ENCODE measurements at regions not wholly inside any gene's neighbourhood (a gene's known extent, or its start where the extent isn't known, plus 50 kb on each side); places are given as distances from the start of the nearest gene placed in this dataset.

GRCh38 chr3:168314166-168314565 is 218.4 kb upstream of the GOLIM4 start:
- no peak for DNase-seq (ENCODE audit: low read depth in 2 of 2)

DNA sequence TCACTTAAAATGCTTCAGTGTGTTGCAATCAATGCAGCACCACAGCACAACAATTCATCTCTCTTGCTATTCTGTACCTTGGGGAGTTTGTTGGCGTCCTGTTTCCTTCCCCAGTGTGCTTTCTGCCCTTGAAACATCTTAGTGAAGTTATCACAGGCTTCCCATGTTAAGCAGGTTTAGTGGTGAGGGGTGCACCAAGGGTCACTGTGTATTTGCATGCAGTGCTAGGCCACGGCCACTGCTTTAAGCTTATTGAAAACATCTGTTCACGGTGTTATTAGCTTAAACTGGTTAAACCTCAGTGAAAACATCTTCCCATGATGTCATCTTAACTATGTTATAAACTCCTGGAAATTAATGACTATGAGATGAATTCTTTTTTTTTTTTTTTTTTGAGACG is 217.3 kb upstream of the GOLIM4 start:
- DNase-seq (ENCODE audit: low read depth in 2 of 2): no peak

GRCh38 chr3:168307893-168308292 is 212.2 kb upstream of the GOLIM4 start:
- DNase-seq (ENCODE audit: low read depth in 2 of 2): no peak

DNA sequence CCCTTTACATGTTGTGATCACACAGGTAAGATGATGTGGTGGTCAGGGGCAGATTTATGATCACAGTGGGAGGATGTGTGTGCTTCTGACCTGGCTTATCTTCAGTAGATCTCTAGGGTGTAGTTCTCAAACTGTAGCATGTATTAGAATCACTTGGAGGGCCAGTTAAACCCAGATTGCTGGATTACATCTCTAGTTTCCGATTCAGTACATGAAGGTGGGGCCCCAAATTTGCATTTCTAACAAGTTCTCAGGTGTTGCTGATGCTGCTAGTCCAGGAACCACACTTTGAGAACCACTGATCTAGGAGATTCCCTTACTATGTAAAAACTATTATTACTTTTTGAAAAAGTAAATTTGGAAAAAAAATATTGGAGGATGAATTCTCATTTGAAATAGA is 199.3 kb upstream of the GOLIM4 start:
- DNase-seq (ENCODE audit: low read depth in 2 of 2): no peak

GRCh38 chr3:168292296-168292695 is 196.6 kb upstream of the GOLIM4 start:
- no peak for DNase-seq (ENCODE audit: low read depth in 2 of 2)

GRCh38 chr3:168289471-168290008 is 193.8 kb upstream of the GOLIM4 start:
- no peak for DNase-seq (ENCODE audit: low read depth in 2 of 2)

- no peak for DNase-seq (ENCODE audit: low read depth in 2 of 2)
These were observed 193.0 kb upstream of the GOLIM4 start for GRCh38 chr3:168288511-168289401.

DNA sequence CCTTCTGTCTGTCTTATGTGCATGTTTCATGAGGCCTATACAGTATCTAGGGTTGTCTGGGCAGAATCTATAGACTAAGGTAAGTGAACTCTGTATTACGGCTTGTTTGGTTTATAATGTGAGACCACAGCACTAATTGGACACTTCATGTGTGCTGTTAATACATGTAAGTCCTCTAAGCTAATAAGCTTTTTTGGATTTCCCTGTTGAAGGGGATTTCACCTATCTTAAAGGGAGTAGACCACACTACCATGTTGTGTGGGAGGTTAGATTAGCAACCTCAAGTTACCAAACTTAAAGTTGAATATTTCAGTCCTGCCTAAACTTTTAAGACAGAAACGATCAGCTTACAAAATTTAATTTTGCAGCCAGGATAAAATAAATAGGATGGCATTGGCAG is 189.8 kb upstream of the GOLIM4 start:
- DNase-seq (ENCODE audit: low read depth in 2 of 2): no peak

DNA sequence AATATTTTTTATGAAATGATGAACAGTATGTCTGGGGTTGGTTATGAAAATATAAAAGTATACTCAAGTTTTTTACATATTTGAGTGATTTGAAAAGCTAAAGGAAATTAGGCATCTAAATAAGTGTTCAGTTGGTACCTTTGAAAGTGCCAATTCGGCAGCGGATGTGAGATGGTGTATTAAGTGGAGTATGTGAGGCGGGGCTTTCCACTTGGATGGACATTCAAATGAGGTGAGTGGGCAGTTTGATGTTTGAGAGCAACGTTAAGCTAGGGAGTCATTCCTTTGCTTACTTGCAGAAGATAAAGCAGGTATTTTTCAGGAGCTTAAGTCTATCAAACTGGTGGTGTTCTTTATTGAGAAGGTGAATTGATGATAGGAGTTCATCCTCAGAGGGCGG is 189.0 kb upstream of the GOLIM4 start:
- DNase-seq (ENCODE audit: low read depth in 2 of 2): no peak

DNA sequence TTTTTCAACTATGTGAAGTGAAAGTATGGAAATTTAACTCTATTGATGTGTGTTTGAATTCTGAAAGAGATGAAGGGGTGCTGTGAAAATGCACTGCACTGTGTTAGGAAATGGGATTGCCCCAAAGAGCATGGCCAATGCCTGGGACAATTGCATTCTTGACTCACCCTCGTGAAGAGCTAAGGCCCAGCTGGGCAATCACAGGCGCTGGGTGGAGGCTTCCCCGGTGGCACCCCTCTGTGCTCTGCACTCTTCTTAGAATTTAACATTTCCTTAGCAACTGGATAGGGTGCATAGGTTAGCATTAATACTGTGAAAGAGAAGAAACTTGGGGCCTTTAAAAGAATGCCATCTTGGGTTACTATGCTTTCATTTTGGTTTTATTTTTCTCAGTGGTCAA is 179.9 kb upstream of the GOLIM4 start:
- no peak for DNase-seq (ENCODE audit: low read depth in 2 of 2)

GRCh38 chr3:168273917-168274316 is 178.2 kb upstream of the GOLIM4 start:
- DNase-seq (ENCODE audit: low read depth in 2 of 2): no peak

- no peak for DNase-seq (ENCODE audit: low read depth in 2 of 2)
These were observed 177.3 kb upstream of the GOLIM4 start for GRCh38 chr3:168273036-168273435.

DNA sequence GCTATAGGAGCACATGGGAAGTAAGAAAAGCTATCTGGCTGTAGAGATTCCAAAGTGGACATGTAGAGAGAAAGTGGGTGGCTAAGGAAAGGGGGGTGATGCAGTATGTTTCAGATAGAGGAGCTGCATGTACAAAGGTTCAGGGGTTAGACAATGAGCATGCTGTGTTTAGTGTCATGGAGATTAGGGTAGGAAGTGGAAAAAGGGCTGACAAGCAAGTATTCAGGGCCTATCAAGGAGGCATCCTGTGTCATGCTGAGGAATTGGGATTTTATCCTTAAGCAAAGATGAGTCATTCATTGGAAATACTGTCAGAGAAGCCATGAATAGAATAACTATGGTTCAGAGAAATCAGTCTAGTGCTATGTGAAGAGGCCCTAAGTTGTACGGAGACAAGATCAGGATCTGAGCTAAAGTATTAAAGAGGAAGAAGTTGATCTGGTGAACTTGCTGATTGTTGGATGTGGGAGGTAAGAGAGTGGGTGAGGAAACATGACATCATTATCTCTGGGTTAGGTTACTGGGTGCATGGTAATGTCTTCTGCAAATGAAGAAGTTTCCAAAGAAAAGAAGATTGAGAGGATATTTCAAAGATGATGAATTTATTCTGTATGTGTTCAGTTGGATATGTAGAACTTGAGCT is 176.7 kb upstream of the GOLIM4 start:
- no peak for DNase-seq (ENCODE audit: low read depth in 2 of 2)

- DNase-seq (ENCODE audit: low read depth in 2 of 2): no peak
These were observed 176.2 kb upstream of the GOLIM4 start for GRCh38 chr3:168271932-168272331.

- no peak for DNase-seq (ENCODE audit: low read depth in 2 of 2)
These were observed 173.3 kb upstream of the GOLIM4 start for GRCh38 chr3:168269001-168269400.

DNA sequence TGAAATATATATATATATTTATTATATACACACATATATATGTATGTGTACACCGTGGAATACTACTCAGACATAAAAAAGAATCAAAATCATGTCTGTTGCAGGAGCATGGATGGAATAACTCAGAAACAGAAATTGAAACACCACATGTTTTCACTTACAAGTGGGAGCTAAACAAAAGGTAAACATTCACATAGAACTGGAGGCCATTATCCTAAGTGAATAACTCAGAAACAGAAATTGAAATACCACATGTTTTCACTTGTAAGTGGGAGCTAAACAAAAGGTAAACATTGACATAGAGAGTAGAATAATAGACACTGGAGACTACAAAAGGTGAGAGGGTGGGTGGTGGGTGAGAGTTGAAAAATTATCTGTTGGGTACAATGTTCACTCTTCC is 171.5 kb upstream of the GOLIM4 start:
- no peak for DNase-seq (ENCODE audit: low read depth in 2 of 2)

DNA sequence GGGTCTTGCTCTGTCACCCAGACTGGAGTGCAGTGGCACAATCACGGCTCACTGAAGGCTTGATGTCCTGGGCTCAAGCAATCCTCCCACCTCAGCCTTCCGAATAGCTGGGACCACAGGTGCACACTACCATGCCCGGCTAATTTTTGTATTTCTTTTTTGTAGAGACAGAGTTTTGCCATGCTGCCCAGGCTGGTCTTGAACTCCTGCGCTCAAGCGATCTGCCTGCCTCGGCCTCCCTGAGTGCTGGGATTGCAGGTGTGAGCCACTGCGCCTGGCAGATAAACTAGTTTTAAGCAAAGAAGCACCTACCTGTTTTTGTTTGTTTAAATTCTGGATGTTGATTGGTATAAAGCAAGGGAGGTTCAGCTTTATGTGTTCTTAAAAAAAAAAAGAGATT is 170.6 kb upstream of the GOLIM4 start:
- no peak for DNase-seq (ENCODE audit: low read depth in 2 of 2)

DNA sequence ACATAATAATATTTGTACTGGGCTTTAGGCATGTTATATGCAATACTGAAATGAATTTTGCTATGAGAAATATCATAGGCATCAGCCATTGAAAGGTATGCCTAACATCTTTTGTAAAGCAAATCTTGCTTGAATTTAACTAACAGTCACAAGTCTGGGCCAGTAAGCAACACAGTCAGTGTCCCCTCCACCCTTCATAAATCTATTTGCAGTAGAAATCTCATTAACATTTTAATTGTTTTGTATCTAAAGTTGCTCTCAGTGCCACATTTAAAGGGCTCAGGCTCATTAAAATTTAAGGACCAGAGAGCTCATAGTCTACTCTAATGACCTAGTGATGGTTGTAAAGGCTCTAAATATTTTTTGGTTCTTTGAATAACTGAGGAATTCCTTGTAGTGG is 167.2 kb upstream of the GOLIM4 start:
- no peak for DNase-seq (ENCODE audit: low read depth in 2 of 2)

DNA sequence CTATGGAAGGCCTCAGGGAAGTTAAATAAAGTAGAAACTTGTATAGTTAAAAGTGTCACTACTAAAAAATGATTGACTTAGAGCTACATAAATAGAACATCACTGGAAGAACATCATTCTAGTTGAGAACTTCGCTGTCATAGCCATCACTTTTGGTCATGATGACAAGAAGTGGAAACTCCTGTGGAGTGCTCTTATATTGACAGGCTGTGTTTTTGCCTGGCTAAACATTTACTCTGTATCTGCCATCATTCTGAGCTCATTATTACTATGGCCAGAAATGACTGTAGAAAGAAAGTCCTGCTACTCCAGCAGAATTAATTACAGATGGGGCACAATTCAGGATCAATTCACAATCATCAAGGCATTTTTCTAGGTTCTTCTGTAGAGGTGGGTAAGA is 165.1 kb upstream of the GOLIM4 start:
- no peak for DNase-seq (ENCODE audit: low read depth in 2 of 2)

GRCh38 chr3:168251371-168251770 is 155.6 kb upstream of the GOLIM4 start:
- no peak for DNase-seq (ENCODE audit: low read depth in 2 of 2)

GRCh38 chr3:168250415-168250861 is 154.7 kb upstream of the GOLIM4 start:
- no peak for DNase-seq (ENCODE audit: low read depth in 2 of 2)

DNA sequence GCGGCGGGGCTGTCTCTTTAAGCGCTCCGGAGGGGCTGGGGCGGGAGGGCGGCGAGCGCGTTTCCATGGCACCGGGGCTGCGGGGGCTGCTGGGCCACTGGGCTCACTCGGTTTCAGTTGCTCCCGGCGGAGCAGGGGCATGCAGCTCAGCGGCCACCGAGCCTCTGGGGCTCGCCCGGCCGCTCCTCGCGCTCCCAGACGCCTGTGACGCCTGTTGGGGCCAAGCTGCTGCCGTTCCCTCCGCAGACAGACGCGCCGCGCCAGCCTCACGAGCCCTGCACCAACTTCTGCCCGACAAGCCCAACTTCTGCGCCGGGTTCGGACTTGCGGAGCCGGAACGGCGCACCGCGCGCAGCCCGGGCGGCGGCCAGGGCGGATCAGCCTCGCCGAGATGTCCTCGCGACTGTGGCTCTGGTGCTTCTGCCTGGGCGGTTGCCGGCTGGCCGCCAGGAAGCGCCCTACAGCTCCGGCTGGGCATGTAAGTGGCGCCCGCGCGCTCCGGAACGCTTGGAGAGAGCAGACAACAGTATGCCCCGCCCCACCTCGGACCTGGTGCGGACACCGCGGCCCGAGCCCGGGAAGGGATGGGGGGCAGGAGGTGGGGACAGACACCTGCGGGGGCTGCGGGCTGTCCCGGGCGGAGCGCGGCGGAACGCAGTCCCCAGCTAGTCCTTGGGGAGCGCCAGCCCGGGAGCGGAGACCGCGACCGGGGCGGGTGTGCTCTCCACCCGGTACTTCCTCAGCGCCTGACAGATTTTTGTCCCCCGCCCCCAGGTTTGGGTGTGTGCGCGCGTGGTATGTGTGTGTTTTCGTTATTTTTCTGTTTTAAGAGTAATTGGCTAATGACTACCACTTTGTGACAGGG is 154.1 kb upstream of the GOLIM4 start:
- peak; percentile 2 to 10 for DNase-seq (ENCODE audit: low read depth in 2 of 2)

All from fibroblast of skin of left biceps (primary cell).